ENCODE measurements at regions not wholly inside any gene's neighbourhood (a gene's known extent, or its start where the extent isn't known, plus 50 kb on each side); places are given as distances from the start of the nearest gene placed in this dataset.

DNA sequence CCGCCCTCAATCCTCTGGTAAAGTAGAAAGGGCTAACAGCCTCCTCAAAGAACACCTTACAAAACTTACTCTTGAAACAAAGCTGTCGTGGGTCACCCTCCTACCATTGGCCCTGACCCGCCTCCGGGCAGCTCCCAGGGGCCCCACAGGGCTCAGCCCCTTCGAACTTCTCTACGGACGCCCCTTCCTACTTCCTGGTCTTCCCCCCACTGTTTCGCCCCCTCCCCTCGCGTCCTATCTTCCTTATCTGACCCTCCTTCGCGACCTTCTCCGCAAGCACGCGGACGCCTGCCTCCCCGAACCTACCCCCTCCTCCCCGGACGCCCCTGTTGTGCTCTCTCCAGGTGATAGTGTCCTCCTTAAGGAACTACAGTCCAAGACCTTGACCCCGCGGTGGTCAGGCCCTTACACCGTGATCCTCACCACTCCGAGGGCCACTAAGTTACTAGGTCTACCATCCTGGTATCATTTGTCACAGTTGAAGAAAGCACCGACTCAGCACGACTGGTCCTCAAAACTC is 963.1 kb downstream of the RPA4 start:
- intact Hi-C loops (cut with micrococcal nuclease; ENCODE audit: unreplicated experiment): no loop called here
- Histone ChIP-seq H3K4me1 (ENCODE audit: insufficient read depth, low read length, poor library complexity, severe bottlenecking) (no peaks in the 10 kb centered on the region), H3K36me3 (ENCODE audit: insufficient read depth, low read length) (no peaks in the 10 kb centered on the region), H3K9me2 (ENCODE audit: insufficient read depth, low read length) (no peaks in the 10 kb centered on the region), H4K20me1 (ENCODE audit: insufficient read depth, low read length) (no peaks in the 10 kb centered on the region), H3K4me2 (ENCODE audit: low read length) (no peak overlapping the region), H3K27ac (ENCODE audit: low read depth, low read length, poor library complexity, severe bottlenecking) (no peak overlapping the region), H3K79me2 (ENCODE audit: insufficient read depth, low read depth, low read length) (no peaks in the 10 kb centered on the region), H3K9me3 (ENCODE audit: low read length) (no peaks in the 10 kb centered on the region), H3K4me3 (ENCODE audit: low read depth, low read length, poor library complexity, severe bottlenecking) (no peak overlapping the region), H2AFZ (ENCODE audit: low read length) (no peak overlapping the region)
- POLR2A ChIA-PET: no interaction called here
- DNase-seq (ENCODE audit: low spot score): no peak
- CTCF ChIA-PET (ENCODE audit: unreplicated experiment): no interaction called here
- TF ChIP-seq, protein P1, sequence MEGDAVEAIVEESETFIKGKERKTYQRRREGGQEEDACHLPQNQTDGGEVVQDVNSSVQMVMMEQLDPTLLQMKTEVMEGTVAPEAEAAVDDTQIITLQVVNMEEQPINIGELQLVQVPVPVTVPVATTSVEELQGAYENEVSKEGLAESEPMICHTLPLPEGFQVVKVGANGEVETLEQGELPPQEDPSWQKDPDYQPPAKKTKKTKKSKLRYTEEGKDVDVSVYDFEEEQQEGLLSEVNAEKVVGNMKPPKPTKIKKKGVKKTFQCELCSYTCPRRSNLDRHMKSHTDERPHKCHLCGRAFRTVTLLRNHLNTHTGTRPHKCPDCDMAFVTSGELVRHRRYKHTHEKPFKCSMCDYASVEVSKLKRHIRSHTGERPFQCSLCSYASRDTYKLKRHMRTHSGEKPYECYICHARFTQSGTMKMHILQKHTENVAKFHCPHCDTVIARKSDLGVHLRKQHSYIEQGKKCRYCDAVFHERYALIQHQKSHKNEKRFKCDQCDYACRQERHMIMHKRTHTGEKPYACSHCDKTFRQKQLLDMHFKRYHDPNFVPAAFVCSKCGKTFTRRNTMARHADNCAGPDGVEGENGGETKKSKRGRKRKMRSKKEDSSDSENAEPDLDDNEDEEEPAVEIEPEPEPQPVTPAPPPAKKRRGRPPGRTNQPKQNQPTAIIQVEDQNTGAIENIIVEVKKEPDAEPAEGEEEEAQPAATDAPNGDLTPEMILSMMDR (conservative IDR thresholded peaks at IDR 0.05; ENCODE audit: low read length): no peak
- TF ChIP-seq EZH2phosphoT487 (IDR thresholded peaks at IDR 0.05; ENCODE audit: borderline replicate concordance, low read depth, low read length): no peak
- BruUV-seq (replicated peaks): no TSS peak

DNA sequence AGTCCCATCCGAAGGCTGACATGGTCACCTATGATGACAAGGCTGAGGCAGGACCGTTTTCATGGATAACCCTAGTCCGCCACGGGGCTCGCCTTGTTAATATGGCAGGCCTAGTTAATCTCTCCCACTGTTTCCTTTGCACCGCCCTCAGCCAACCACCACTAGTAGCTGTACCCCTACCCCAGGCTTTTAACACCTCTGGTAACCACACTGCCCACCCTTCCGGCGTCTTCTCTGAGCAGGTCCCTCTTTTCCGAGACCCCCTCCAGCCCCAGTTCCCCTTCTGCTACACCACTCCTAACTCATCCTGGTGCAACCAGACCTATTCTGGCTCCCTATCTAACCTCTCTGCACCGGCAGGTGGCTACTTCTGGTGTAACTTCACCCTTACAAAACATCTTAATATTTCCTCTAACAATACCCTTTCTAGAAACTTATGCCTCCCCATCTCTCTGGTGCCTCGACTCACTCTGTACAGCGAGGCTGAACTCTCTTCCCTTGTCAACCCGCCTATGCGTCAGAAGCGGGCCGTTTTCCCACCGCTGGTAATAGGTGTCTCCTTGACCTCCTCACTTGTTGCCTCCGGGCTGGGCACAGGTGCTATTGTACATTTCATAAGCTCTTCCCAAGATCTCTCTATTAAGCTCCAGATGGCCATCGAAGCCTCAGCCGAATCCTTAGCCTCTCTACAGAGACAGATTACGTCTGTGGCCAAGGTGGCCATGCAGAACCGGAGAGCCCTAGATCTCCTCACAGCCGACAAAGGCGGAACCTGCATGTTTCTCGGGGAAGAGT is 964.4 kb downstream of the RPA4 start:
- H3K36me3 ChIP-seq (ENCODE audit: insufficient read depth, low read length): no peaks in the 10 kb centered on the region
- H4K20me1 ChIP-seq (ENCODE audit: insufficient read depth, low read length): no peaks in the 10 kb centered on the region
- DNase-seq (ENCODE audit: low spot score): no peak
- no peak overlapping the region for H3K27ac ChIP-seq (ENCODE audit: low read depth, low read length, poor library complexity, severe bottlenecking)
- H3K9me2 ChIP-seq (ENCODE audit: insufficient read depth, low read length): no peaks in the 10 kb centered on the region
- TF ChIP-seq, protein P1 (conservative IDR thresholded peaks at IDR 0.05; ENCODE audit: low read length): no peak
- POLR2A ChIA-PET: no interaction called here
- BruUV-seq (replicated peaks): no TSS peak
- no peak overlapping the region for H2AFZ ChIP-seq (ENCODE audit: low read length)
- no peak overlapping the region for H3K4me2 ChIP-seq (ENCODE audit: low read length)
- no peak overlapping the region for H3K4me3 ChIP-seq (ENCODE audit: low read depth, low read length, poor library complexity, severe bottlenecking)
- CTCF ChIA-PET (ENCODE audit: unreplicated experiment): no interaction called here
- no peaks in the 10 kb centered on the region for H3K4me1 ChIP-seq (ENCODE audit: insufficient read depth, low read length, poor library complexity, severe bottlenecking)
- intact Hi-C loops (cut with micrococcal nuclease; ENCODE audit: unreplicated experiment): no loop called here
- no peaks in the 10 kb centered on the region for H3K79me2 ChIP-seq (ENCODE audit: insufficient read depth, low read depth, low read length)
- H3K9me3 ChIP-seq (ENCODE audit: low read length): no peaks in the 10 kb centered on the region

DNA sequence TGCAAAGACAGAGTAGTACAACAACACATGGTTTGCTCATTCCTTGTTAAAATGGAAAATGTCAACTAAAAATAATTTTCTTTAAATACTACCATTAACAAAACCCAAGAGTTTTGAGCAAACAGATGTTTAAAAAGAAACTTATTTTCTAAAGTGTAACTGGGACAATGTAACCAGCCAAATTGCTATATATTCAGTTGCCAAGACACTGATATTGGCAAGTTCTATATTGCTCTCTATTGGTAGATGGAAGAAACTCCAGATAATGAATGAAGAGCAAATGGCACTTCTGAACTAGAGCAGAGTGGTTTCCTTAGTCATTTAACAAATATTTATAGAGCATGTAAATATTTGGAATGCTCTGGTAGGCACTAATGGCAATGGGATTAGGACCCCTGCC is 966.2 kb downstream of the RPA4 start:
- ChIA-PET CTCF (ENCODE audit: unreplicated experiment) (no interaction called here), POLR2A (no interaction called here)
- no peaks in the 10 kb centered on the region for H3K9me2 ChIP-seq (ENCODE audit: insufficient read depth, low read length)
- no peak for DNase-seq (ENCODE audit: low spot score)
- no peaks in the 10 kb centered on the region for H3K36me3 ChIP-seq (ENCODE audit: insufficient read depth, low read length)
- no peaks in the 10 kb centered on the region for H3K9me3 ChIP-seq (ENCODE audit: low read length)
- BruUV-seq (replicated peaks): no TSS peak
- H3K27ac ChIP-seq (ENCODE audit: low read depth, low read length, poor library complexity, severe bottlenecking): no peak overlapping the region
- H4K20me1 ChIP-seq (ENCODE audit: insufficient read depth, low read length): no peaks in the 10 kb centered on the region
- no peak overlapping the region for H3K4me3 ChIP-seq (ENCODE audit: low read depth, low read length, poor library complexity, severe bottlenecking)
- no peak overlapping the region for H3K4me2 ChIP-seq (ENCODE audit: low read length)
- no peak overlapping the region for H2AFZ ChIP-seq (ENCODE audit: low read length)
- no peak for TF ChIP-seq EZH2phosphoT487 (IDR thresholded peaks at IDR 0.05; ENCODE audit: borderline replicate concordance, low read depth, low read length)
- TF ChIP-seq, protein P1 (conservative IDR thresholded peaks at IDR 0.05; ENCODE audit: low read length): no peak
- no peaks in the 10 kb centered on the region for H3K79me2 ChIP-seq (ENCODE audit: insufficient read depth, low read depth, low read length)
- intact Hi-C loops (cut with micrococcal nuclease; ENCODE audit: unreplicated experiment): no loop called here
- no peaks in the 10 kb centered on the region for H3K4me1 ChIP-seq (ENCODE audit: insufficient read depth, low read length, poor library complexity, severe bottlenecking)
